ENCODE measurements at regions not wholly inside any gene's neighbourhood (a gene's known extent, or its start where the extent isn't known, plus 50 kb on each side); places are given as distances from the start of the nearest gene placed in this dataset.
"Not testable (repeated sequence)": the region's sequence is repeated elsewhere in the genome, so short reads cannot be mapped to it uniquely, and the experiment has no call there.

DNA sequence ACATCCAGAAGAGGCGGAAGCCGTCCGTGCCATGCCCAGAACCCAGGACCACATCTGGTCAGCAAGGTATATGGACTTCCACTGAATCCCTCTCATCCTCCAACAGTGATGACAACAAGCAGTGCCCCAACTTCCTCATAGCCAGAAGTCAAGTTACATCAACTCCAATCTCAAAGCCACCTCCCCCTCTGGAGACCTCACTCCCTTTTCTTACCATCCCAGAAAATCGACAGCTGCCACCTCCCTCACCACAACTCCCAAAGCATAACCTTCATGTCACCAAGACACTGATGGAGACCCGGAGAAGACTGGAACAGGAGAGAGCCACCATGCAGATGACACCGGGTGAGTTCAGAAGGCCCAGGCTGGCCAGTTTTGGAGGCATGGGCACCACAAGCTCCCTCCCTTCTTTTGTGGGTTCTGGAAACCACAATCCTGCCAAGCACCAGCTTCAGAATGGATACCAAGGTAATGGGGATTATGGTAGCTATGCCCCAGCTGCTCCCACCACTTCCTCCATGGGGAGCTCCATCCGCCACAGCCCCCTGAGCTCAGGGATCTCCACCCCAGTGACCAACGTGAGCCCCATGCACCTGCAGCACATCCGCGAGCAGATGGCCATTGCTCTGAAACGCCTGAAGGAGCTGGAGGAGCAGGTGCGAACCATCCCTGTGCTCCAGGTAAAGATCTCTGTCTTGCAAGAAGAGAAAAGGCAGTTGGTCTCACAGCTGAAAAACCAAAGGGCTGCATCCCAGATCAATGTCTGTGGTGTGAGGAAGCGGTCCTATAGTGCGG is 130.3 kb upstream of the DMRT1 start:
- peaks cover 10% of the 10 kb centered on the region for H3K4me1 ChIP-seq (ENCODE audit: insufficient read depth, low read length)
- H3K4me3 ChIP-seq (ENCODE audit: low read length): no peak overlapping the region
- H3K27ac ChIP-seq (ENCODE audit: low read length): no peak overlapping the region

DNA sequence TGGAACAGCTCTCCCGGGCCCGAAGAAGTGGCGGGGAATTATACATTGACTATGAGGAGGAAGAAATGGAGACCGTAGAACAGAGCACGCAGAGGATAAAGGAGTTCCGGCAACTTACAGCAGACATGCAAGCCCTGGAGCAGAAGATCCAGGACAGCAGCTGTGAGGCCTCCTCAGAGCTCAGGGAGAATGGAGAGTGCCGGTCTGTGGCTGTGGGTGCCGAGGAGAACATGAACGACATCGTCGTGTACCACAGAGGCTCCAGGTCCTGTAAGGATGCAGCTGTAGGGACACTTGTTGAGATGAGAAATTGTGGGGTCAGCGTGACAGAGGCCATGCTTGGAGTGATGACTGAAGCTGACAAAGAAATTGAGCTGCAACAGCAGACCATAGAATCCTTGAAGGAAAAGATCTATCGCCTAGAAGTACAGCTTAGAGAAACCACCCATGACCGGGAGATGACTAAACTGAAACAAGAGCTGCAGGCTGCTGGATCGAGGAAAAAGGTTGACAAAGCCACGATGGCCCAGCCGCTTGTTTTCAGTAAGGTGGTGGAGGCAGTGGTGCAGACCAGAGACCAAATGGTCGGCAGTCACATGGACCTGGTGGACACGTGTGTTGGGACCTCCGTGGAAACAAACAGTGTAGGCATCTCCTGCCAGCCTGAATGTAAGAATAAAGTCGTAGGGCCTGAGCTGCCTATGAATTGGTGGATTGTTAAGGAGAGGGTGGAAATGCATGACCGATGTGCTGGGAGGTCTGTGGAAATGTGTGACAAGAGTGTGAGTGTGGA is 129.5 kb upstream of the DMRT1 start:
- Histone ChIP-seq H3K27ac (ENCODE audit: low read length) (no peak overlapping the region), H3K9ac (ENCODE audit: low read depth, low read length) (no peak overlapping the region), H3K27me3 (ENCODE audit: insufficient read depth, low read length) (no peaks in the 10 kb centered on the region; the same call in 1 of the 2 replicates)

More for the DNA sequence above, 130.3 kb upstream of the DMRT1 start:
- Histone ChIP-seq H3K27me3 (ENCODE audit: insufficient read depth, low read length) (peaks cover 1% of the 10 kb centered on the region; the same call in 1 of the 2 replicates), H3K36me3 (ENCODE audit: insufficient read depth, low read depth, low read length) (peaks cover 29% of the 10 kb centered on the region), H3K9ac (ENCODE audit: low read depth, low read length) (no peak overlapping the region), H3K9me3 (ENCODE audit: insufficient read depth, low read depth, low read length) (no peaks in the 10 kb centered on the region)

DNA sequence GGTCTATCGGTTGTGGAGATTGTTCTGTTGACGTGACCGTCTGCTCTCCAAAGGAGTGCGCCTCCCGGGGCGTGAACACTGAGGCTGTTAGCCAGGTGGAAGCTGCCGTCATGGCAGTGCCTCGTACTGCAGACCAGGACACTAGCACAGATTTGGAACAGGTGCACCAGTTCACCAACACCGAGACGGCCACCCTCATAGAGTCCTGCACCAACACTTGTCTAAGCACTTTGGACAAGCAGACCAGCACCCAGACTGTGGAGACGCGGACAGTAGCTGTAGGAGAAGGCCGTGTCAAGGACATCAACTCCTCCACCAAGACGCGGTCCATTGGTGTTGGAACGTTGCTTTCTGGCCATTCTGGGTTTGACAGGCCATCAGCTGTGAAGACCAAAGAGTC is 128.9 kb upstream of the DMRT1 start:
- Histone ChIP-seq H3K9ac (ENCODE audit: low read depth, low read length) (no peak overlapping the region), H3K36me3 (ENCODE audit: insufficient read depth, low read depth, low read length) (peaks cover 29% of the 10 kb centered on the region), H3K27ac (ENCODE audit: low read length) (no peak overlapping the region), H3K27me3 (ENCODE audit: insufficient read depth, low read length) (no peaks in the 10 kb centered on the region), H3K4me1 (ENCODE audit: insufficient read depth, low read length) (peaks cover 10% of the 10 kb centered on the region), H3K4me3 (ENCODE audit: low read length) (no peak overlapping the region), H3K9me3 (ENCODE audit: insufficient read depth, low read depth, low read length) (no peaks in the 10 kb centered on the region)

More for the DNA sequence above, 129.5 kb upstream of the DMRT1 start:
- Histone ChIP-seq H3K4me1 (ENCODE audit: insufficient read depth, low read length) (peaks cover 10% of the 10 kb centered on the region), H3K4me3 (ENCODE audit: low read length) (no peak overlapping the region), H3K9me3 (ENCODE audit: insufficient read depth, low read depth, low read length) (no peaks in the 10 kb centered on the region), H3K36me3 (ENCODE audit: insufficient read depth, low read depth, low read length) (peaks cover 29% of the 10 kb centered on the region)

DNA sequence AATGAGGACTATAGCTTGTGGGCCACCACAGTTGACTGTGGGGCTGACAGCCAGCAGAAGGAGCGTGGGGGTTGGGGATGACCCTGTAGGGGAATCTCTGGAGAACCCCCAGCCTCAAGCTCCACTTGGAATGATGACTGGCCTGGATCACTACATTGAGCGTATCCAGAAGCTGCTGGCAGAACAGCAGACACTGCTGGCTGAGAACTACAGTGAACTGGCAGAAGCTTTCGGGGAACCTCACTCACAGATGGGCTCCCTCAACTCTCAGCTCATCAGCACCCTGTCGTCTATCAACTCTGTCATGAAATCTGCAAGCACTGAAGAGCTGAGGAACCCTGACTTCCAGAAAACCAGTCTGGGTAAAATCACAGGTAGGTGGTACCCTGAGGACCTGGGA is 128.4 kb upstream of the DMRT1 start:
- H3K4me3 ChIP-seq (ENCODE audit: low read length): no peak overlapping the region
- H3K27me3 ChIP-seq (ENCODE audit: insufficient read depth, low read length): no peaks in the 10 kb centered on the region
- no peaks in the 10 kb centered on the region for H3K9me3 ChIP-seq (ENCODE audit: insufficient read depth, low read depth, low read length)
- H3K27ac ChIP-seq (ENCODE audit: low read length): no peak overlapping the region
- H3K4me1 ChIP-seq (ENCODE audit: insufficient read depth, low read length): peaks cover 9% of the 10 kb centered on the region
- H3K9ac ChIP-seq (ENCODE audit: low read depth, low read length): no peak overlapping the region
- peaks cover 29% of the 10 kb centered on the region for H3K36me3 ChIP-seq (ENCODE audit: insufficient read depth, low read depth, low read length)

DNA sequence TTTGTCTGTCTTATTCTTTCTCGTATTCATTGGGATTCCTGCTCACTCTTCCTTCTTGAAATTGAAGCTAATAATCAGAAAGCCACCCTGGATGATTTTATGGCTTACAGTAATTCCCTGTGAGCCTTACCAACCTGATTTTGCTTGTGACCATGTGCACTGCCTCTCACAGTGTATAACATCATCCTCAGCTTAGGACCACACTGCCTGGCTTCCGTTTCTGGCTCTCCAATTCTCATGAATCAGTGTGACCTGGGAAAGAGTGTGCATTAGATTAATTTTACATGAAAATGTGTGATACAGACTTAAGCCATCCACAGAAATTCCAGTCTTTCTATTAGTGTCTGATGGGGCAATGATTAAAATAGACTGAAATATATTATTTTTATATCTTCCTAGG is 126.8 kb upstream of the DMRT1 start:
- no peaks in the 10 kb centered on the region for H3K9me3 ChIP-seq (ENCODE audit: insufficient read depth, low read depth, low read length)
- no peaks in the 10 kb centered on the region for H3K4me1 ChIP-seq (ENCODE audit: insufficient read depth, low read length)
- no peak overlapping the region for H3K27ac ChIP-seq (ENCODE audit: low read length)
- H3K9ac ChIP-seq (ENCODE audit: low read depth, low read length): no peak overlapping the region
- H3K4me3 ChIP-seq (ENCODE audit: low read length): no peak overlapping the region
- peaks cover 29% of the 10 kb centered on the region for H3K36me3 ChIP-seq (ENCODE audit: insufficient read depth, low read depth, low read length)
- H3K27me3 ChIP-seq (ENCODE audit: insufficient read depth, low read length): no peaks in the 10 kb centered on the region

DNA sequence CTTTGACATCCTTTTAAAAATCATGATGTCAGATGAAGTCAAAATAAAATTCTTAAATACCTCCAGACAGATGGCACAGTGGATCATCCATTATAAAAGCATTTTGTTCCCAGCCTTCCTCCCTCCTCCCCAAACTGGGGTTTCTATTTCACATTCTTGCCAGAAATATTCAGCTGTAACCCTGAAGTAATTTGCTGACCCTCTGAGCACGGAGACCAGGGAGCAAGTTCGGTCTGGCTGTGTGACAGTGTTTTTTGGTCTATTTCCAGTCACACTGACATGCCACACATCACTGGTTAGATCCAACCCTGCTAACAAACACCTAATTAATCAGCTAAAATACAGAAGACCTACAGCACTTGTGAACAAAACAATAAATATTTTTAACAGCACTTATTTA is 126.2 kb upstream of the DMRT1 start:
- Histone ChIP-seq H3K9me3 (ENCODE audit: insufficient read depth, low read depth, low read length) (no peaks in the 10 kb centered on the region), H3K36me3 (ENCODE audit: insufficient read depth, low read depth, low read length) (peaks cover 29% of the 10 kb centered on the region), H3K27me3 (ENCODE audit: insufficient read depth, low read length) (no peaks in the 10 kb centered on the region), H3K27ac (ENCODE audit: low read length) (no peak overlapping the region), H3K4me3 (ENCODE audit: low read length) (no peak overlapping the region), H3K4me1 (ENCODE audit: insufficient read depth, low read length) (peaks cover 3% of the 10 kb centered on the region; the same call in 1 of the 2 replicates), H3K9ac (ENCODE audit: low read depth, low read length) (no peak overlapping the region)

DNA sequence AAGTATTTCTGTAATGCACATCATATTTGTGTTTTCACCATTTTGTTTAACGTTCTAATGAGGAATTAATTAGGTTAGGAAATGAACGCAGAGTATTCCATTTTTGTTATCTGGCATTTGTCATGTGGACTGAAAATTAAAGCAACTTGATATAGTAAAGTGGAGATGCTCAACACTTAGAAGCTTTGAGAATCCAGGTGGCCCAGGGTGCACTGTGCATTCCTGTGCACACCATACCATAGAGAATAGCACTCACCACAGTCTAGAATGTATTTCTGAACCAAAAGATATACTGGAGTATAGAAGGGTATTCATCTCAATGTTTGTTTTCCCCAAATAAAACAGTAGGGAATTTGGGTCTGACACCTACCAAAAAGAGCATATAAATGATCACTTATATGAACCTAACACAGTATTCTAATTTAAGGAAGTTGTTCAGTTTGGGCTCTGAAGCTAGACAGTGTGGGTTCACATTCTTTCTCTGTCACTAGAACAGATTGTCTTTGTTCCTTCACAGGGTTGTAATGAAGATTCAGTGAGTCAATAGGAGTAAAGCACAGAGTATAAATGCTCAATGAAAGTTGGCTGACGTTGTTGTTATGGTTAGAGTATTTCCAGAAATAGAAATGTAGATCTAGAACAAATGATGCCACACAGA is 125.6 kb upstream of the DMRT1 start:
- Histone ChIP-seq H3K9ac (ENCODE audit: low read depth, low read length) (no peak overlapping the region), H3K4me3 (ENCODE audit: low read length) (no peak overlapping the region), H3K27ac (ENCODE audit: low read length) (no peak overlapping the region), H3K4me1 (ENCODE audit: insufficient read depth, low read length) (peaks cover 8% of the 10 kb centered on the region; the same call in 1 of the 2 replicates), H3K9me3 (ENCODE audit: insufficient read depth, low read depth, low read length) (no peaks in the 10 kb centered on the region), H3K27me3 (ENCODE audit: insufficient read depth, low read length) (no peaks in the 10 kb centered on the region), H3K36me3 (ENCODE audit: insufficient read depth, low read depth, low read length) (peaks cover 25% of the 10 kb centered on the region)

DNA sequence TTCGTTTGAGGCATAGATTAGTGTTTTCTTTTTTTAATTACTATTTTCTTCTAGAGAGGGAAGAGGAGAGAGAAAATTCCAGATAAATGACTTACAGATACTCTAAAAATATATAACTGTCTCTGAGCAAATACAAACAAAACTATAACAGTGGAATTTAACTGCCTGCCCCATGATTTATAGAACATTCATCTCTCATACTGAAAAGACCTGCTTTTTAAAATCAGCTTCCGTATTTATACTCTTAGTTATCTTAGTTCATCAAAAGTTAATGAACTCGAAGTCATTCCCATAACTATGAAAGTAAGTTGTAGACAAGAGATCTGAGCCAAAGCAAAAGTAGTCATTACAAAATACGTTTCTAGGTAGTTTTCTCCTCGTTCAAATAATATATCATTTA is 123.8 kb upstream of the DMRT1 start:
- Histone ChIP-seq H3K36me3 (ENCODE audit: insufficient read depth, low read depth, low read length) (peaks cover 7% of the 10 kb centered on the region; the same call in 1 of the 2 replicates), H3K9me3 (ENCODE audit: insufficient read depth, low read depth, low read length) (no peaks in the 10 kb centered on the region), H3K9ac (ENCODE audit: low read depth, low read length) (no peak overlapping the region), H3K4me3 (ENCODE audit: low read length) (no peak overlapping the region), H3K27ac (ENCODE audit: low read length) (no peak overlapping the region), H3K4me1 (ENCODE audit: insufficient read depth, low read length) (peaks cover 8% of the 10 kb centered on the region; the same call in 1 of the 2 replicates), H3K27me3 (ENCODE audit: insufficient read depth, low read length) (no peaks in the 10 kb centered on the region)

DNA sequence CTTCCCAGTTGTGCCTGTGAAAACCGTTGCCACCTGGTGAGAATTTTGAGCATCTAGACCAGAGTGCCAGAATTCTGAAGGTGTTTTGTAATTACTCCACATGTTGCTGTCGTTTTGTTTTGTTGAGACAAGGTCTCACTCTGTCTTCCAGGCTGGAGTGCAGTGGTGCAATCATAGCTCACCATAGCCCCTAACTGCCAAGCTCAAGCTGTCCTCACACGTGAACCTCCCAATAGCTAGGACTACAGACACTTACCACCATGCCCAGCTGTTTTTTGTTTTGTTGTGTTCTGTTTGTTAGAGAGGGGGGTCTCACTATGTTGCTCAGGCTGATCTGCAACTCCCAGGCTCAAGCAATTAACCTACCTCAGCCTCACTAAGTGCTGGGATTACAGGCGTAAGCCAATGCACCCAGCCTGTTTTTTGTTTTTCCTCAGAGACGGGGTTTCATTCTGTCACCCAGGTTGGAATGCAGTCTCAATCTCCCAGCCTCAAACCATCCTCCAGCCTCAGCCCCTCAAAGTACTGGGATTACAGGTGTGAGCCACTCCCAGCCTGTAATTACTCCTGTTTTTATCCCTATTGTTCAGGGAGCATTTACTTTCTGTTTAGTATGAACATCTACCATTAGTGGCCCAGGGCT is 121.1 kb upstream of the DMRT1 start:
- Histone ChIP-seq H3K9ac (ENCODE audit: low read depth, low read length) (no peak overlapping the region), H3K27ac (ENCODE audit: low read length) (no peak overlapping the region), H3K4me1 (ENCODE audit: insufficient read depth, low read length) (peaks cover 11% of the 10 kb centered on the region; the same call in 1 of the 2 replicates), H3K9me3 (ENCODE audit: insufficient read depth, low read depth, low read length) (no peaks in the 10 kb centered on the region), H3K4me3 (ENCODE audit: low read length) (no peak overlapping the region), H3K27me3 (ENCODE audit: insufficient read depth, low read length) (no peaks in the 10 kb centered on the region), H3K36me3 (ENCODE audit: insufficient read depth, low read depth, low read length) (no peaks in the 10 kb centered on the region)

DNA sequence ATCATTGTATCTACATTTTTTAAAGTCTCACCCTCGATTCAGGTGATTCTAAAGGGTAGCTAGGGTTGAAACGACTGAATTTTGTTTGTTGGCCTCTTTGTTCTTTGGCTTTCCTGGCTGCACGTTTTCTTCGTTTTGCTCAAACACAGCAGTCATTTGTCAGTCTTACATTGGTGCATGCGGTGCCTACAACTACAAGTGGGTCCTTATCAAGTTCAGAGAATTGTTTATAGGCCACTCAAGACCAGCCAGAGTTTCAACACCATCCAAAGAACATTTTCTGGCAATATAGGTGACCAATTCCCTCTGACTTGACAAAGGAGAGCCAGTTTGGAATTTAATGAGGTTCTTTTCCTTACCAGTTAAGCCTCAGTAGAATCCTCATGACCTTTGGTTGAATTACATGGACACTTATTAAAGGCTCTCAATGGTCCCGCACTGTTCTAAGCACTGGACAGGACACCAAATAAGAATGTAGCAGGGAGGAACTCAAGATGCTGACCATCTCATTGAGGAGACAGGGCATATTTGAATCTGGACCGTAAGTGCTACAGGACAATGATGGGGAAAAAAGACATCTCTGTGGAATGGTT is 119.0 kb upstream of the DMRT1 start:
- Histone ChIP-seq H3K4me3 (ENCODE audit: low read length) (no peak overlapping the region), H3K27ac (ENCODE audit: low read length) (no peak overlapping the region), H3K9me3 (ENCODE audit: insufficient read depth, low read depth, low read length) (no peaks in the 10 kb centered on the region), H3K9ac (ENCODE audit: low read depth, low read length) (no peak overlapping the region), H3K4me1 (ENCODE audit: insufficient read depth, low read length) (peaks cover 20% of the 10 kb centered on the region), H3K27me3 (ENCODE audit: insufficient read depth, low read length) (no peaks in the 10 kb centered on the region), H3K36me3 (ENCODE audit: insufficient read depth, low read depth, low read length) (no peaks in the 10 kb centered on the region)

DNA sequence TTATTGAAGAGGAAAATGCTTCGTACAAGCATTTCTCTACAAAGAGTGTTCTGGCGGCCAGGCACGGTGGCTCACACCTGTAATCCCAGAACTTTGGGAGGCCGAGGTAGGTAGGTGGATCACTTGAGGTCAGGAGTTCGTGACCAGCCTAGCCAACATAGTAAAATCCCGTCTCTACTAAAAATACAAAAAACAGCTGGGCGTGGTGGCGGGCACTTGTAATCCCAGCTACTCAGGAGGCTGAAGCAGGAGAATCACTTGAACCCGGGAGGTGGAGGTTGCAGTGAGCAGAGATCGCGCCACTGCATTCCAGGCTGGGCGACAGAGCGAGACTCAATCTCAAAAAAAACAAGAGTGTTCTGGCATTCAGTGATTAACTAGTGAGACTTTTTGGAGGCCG is 117.0 kb upstream of the DMRT1 start:
- not testable (repeated sequence) for H3K9me3 ChIP-seq (ENCODE audit: insufficient read depth, low read depth, low read length); H3K36me3 ChIP-seq (ENCODE audit: insufficient read depth, low read depth, low read length); H3K9ac ChIP-seq (ENCODE audit: low read depth, low read length); H3K4me3 ChIP-seq (ENCODE audit: low read length); H3K27ac ChIP-seq (ENCODE audit: low read length); H3K27me3 ChIP-seq (ENCODE audit: insufficient read depth, low read length)
- H3K4me1 ChIP-seq (ENCODE audit: insufficient read depth, low read length): peaks cover 37% of the 10 kb centered on the region
